Activated CD4-positive, alpha-beta T cell treated with anti-CD3 and anti-CD28 coated beads, Interleukin-2, amount 50 U/mL, for 48 hours (primary cell): ENCODE measurements at regions not wholly inside any gene's neighbourhood (a gene's known extent, or its start where the extent isn't known, plus 50 kb on each side); places are given as distances from the start of the nearest gene placed in this dataset.
"Not testable (repeated sequence)": the region's sequence is repeated elsewhere in the genome, so short reads cannot be mapped to it uniquely, and the experiment has no call there.

ENCODE experiments used
- DNase-seq, 2 experiments: peaks; one replicate each; pipeline ENCODE4 v3.0.0-alpha.2; 2020

DNA sequence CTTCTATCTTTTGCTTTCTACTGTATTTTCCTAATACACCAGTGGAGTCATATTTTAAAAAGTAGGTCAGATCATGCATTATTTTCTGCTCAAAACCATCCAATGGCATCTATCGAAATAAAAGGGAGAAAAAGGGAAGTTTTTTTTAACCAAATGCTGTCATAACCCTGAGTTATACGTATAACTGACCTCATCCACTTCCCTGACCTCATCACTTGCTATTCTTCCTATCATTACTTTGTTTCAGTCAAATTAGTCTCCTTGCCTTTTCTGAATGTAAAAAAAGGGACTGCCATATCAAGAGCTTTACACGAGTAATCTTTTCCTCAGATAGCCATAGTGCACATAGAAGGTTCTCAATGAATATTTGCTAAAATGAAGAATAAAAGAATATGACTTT is 1383.6 kb downstream of the ZPLD1 start:
- DNase-seq = no peak

DNA sequence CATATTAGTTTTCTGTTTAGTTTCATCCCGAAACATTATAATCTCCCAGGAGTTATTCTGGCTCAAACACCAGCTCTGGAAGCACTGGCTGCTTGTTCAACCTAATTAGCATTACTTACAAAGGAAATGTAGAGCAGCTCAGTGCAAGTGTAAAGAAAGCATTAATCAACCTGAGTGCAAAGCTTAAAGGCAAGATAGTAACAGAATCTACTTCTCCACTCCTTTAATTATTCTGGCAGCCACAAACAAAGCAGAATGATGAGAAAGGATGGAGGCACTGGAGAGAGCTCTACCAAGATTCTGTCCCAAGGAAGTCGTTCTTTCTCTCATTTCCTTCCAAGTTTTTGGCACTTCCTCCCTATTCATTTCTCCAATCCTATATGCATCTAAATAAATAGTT is 1384.0 kb downstream of the ZPLD1 start:
- no peak for DNase-seq

DNA sequence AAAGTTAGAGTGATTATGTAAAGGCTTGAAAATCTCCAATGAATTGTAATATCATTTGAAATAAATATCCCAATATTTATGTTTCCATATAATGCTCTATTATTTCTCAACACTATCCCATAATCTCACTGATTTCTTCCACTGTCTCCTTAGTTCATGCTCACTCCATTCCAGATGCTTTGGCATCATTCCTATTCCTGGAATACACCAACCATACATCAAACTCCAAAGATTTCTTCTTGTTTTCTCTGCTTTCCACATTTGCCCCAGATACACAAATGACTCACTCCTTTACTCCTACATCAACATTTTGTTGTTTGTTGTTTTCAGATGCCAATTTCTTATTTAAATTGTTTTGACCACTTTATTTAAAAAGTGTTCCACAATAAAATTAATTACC is 1390.8 kb downstream of the ZPLD1 start:
- no peak for DNase-seq

DNA sequence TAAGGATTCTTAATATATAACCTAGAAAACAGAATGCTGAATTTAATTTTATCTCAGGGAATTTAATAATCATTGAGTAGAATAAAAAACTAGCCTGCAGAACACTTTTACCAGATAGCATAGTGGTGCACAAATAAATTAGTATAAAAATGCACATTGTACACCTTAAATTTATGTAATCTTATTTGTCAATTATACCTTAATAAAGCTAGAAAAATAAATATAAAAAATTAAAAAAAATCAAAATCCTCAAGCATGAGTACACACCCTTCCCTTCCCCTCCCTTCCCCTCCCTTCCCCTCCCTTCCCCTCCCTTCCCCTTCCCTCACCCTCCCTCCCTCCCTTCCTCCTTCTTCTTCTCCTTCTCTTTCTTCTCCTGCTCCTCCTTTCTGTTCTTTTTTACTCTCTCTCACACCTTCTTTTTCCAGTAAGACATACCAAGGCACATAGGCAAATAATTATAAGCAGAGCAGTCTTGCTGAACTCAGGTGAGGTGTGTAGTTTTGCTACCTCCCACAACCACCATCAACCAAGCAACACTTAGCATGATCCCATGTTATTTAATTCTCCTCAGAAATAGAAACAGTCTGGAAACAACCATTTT is 1395.0 kb downstream of the ZPLD1 start:
- no peak for DNase-seq

DNA sequence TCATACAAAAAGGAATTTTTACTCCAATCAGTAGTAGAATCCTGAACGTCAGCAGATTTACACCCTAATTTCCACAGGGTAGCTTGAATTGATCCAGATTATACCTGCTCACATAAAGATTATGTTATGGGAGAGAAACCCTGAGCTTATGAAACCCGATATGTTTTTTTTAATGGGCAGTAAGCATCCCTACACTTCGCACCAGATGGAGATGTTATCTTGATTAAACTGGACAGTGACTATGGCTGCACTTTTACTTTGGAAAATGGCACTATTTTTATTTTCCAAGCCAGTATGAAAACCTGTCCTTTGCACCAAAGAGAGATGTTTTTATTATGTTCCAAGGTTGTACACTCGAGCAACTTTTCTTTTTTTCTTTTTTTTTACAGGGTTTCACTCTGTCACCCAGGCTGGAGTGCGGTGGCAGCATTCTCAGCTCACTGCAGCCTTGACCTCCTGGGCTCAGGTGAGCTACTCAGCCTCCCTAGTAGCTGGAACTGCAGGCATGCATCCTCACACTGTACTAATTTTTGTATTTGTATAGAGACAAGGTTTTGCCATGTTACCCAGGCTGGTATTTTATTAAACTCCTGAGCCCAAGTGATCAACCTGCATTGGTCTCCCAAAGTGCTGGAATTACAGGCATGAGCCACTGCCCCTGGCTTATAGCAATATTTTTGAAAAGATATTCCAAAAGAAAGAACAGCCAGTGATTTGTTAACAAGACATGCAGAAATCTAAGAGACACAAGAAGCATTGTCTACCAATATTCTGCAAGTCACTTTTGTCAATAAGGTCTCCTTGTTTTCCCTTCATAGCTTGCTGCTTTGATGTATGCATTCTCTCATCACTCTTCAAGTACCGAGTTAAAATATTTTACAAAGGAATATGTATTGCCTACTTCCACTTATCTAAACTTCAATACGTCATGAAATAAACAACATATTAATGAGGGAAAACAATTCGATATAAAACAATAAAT is 1412.6 kb downstream of the ZPLD1 start:
- no peak for DNase-seq

DNA sequence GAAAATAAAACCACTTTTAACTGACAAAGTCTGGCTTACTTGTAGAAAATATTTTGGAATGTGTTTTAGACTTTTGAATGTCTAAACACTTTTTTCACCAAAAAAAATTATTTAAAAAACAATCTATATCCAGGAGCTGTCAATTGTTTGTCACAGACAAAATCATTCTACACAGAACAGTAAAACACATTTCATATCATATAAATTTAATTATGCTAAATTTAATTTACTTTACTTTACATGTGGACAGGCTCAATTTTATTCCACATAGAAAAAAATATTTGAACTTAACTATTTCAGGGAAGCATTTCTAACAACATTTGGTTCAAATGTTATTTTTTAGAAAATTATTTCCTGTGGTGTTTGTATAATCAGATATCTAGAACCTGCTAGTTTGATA is 1417.0 kb downstream of the ZPLD1 start:
- no peak for DNase-seq

DNA sequence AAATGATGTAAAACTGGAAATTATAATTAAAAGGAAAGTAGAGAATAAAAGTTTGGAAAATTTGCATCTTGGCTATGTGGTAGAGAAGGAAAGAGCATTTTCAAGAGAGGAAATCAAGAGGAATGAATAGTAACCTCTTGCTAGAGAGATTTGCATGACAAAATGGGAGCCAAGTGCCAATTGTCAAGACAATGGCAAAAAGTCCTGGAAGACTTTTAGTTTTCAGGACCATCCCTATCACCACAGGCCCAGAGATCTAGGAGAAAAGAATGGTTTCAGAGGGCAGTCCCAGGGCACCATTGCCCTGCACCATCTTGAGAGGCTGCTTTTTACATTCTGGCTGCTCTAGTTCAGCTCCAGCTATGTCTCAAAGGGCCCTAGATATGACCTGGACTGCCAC is 1427.6 kb downstream of the ZPLD1 start:
- no peak for DNase-seq

DNA sequence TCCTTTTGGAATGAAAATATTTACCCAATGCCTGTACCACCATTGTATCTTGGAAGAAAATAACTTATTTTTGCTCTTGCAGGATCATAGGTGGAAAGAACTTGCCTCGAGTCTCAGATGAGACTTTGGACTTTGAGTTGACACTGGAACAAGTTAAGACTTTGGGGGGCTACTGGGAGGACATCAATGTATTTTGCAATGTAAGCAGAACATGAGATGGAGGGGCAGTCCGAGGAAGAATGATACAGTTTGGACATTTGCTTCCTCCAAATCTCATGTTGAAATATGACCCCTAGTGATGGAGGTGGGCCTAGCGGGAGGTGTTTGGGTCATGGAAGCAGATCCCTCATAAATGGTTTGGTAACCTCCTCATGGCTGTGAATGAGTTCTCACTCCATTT is 1428.6 kb downstream of the ZPLD1 start:
- DNase-seq = no peak

DNA sequence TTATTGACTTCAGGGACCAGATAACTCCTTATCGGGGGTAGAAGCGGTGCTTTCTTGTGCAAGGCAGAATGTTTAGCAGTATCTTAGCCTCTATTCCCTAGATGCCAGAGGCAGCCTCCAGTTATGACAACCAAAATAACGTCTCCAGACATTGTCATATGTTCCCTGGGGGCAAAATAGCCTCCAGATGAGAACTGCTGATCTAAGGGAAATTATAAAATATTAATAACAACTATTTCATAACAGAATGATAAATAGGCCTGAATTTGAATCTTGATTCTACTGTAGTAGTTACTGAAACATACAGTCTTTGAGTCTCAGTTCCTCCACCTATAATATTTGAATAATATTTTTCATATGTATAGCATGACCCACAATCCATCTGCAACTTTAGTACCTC is 1431.3 kb downstream of the ZPLD1 start:
- DNase-seq = no peak

DNA sequence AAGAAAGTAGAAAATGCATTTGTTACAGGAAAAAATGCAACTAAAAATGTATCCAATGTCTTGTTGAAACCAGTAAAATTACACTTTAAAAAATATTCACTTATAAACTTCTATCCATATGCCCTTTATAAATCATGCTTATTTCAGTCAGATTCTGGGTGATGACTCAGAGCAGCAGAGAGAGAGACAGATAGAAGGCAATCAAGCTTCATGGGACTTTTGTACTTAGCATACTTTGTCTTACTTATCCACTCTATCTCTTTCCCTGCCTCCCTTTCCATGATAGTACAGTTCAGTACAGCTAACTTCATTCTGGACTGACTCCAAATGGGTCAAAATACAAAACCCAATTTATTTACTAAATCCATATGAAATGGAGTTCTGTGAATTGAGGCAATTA is 1438.2 kb downstream of the ZPLD1 start:
- no peak for DNase-seq

DNA sequence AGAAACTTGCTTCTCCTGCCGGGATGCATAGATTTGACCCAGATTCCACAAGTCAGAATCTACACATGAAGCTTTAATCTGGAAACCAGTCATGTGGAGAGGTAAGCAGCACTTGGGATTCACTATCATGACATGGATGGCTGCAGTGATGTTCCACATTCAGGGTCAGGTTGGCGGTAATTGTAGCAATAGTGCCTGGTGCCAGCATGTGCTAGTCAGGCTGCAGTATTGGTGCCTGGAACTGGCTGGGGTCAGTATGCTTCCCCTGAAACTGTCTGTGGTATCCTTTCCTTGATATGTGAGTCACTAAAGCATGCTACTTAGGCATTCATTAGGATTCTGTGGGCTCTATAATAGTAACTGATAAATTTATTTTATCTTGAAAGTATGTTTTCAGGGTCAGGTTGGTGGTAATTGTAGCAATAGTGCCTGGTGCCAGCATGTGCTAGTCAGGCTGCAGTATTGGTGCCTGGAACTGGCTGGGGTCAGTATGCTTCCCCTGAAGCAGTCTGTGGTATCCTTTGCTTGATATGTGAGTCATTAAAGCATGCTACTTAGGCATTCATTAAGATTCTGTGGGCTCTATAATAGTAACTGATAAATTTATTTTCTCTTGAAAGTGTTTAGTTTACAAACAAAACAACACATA is 1439.2 kb downstream of the ZPLD1 start:
- DNase-seq = no peak

DNA sequence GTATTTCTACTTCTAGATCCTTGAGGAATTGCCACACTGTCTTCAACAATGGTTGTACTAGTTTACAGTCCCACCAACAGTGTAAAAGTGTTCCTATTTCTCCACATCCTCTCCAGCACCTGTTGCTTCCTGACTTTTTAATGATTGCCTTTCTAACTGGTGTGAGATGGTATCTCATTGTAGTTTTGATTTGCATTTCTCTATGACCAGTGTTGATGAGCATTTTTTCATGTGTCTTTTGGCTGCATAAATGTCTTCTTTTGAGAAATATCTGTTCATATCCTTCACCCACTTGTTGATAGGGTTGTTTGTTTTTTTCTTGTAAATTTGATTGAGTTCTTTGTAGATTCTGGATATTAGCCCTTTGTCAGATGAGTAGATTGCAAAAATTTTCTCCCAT is 1447.0 kb downstream of the ZPLD1 start:
- not testable (repeated sequence) for DNase-seq

DNA sequence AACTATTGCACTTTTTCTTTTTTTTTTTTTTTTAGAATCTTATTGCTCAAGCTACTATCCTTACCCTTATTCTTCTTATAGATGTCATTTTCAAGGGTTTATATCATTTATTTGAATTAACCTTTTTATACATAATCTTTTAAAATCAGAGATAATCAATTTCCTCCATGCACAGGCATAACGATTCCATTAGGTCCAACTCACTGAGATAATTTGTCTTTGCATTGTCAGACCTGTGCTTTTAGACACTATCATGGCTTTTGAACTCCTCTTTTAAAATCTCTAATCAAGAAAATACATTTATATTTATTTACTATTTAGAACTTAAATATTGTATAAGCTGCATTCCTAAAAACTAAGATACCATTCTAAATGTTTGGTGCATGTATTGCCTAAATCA is 1454.9 kb downstream of the ZPLD1 start:
- DNase-seq = no peak

DNA sequence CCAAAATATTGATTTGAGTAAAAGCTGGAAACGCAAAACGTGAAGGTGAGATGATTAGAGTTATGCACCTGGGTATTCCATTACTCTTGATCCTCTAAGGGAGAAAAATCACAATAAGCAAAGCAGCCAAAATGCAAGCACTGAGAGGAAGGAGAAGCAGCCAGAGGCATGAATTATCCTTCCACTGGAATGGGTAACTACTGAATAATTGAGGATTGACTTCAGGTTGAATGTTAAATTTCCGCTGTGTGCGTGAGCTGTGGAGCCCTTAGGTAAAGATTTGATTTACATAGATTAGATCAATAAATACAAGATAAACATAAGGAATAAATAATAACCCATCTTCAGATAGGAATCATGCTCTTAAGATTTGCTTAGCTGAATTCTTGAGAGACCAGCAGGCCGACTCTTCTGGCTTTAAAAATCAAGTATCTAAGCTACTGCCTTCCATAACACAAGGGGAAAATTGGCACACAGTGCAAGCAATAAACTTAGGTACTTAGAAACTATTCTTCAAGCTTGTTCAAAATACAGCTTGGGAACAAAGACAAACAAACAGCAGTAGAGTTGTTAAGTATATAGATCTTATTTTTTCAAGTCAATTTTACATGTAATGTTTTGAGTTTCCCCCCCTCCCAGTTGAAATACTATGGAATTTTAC is 1459.5 kb downstream of the ZPLD1 start:
- DNase-seq = no peak

DNA sequence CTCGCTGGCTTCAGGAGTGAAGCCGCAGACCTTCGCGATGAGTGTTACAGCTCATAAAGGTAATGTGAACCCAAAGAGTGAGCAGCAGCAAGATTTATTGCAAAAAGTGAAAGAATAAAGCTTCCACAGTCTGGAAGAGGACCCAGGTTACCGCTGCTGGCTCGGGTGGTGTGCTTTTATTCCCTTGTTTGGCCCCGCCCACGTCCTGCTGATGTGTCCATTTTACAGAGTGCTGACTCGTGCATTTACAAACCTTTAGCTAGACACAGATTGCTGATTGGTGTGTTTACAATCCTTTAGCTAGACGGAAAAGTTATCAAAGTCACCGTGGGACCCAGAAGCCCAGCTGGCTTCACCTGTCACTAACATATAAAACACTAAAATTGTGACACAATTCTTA is 1464.5 kb downstream of the ZPLD1 start:
- DNase-seq = no peak

DNA sequence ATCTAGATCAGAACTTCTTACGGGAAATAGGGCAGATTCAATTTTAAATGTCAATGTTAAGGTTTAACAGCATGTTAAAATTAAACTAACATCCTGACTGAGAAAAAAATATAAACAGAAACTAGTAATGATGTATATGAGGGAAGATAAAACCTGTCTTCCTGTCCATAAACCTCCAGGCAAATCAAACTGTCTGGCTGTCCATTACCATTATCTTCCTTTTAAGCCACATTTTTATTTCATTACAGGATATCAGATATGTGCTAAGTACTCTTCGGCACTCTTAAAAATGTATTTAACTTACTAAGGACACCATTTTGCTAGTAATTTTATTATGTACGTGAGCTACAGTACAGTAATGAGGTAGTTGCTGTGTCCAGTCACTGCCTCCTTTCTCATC is 1461.7 kb upstream of the ALCAM start:
- DNase-seq = no peak

DNA sequence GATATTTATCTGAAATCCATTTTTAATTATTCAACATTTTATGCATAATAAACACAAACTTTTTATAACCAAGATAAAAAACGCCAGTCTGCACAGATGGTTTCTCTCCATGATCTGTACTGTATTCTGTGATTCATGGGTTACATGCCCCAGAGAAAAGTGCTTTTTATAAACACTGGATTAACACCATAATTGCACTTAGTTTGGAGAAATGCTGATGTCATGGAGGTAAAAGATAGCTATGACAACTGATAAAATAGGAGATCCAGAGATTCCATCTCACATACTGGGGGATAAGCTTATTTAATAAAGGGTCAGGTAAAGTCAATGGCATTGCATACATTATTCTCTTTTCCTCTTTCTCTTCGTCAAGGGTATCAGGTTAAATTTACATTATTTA is 1460.4 kb upstream of the ALCAM start:
- no peak for DNase-seq

DNA sequence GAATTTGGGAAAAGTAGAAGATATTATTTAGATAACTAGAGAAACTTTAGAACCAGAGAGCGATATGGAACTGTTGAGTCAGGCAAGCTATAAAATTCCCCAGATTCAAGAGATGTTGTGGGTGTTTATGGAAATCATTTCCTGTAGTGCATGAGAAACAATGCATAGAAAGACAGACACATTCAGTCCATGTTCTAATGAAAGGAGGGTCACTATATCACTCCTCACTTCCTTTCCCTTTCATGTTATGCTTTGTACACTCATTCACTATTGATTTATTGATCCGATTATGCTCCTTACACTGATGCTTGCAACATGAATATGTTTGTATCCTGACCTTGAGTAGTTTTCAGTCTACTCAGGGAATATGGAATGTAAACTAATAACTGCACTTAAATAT is 1459.9 kb upstream of the ALCAM start:
- no peak for DNase-seq

DNA sequence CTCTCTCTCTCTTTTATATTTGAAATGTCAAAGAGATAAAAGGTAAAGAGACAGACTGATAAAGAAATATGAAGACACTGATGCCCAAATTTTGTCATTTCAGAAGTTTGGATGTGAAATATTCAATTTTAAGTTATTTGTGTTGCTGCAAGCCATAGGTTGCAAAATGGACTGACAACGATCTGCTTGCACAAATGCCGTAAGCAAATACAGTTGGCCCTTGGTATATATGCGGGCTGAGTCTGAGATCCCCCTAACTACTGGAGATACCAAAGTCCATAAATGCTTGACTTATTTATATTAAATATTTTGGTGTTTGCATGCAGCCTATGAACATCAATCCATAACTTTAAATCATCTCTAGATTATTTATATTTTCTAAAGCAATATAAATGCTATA is 1459.1 kb upstream of the ALCAM start:
- no peak for DNase-seq

DNA sequence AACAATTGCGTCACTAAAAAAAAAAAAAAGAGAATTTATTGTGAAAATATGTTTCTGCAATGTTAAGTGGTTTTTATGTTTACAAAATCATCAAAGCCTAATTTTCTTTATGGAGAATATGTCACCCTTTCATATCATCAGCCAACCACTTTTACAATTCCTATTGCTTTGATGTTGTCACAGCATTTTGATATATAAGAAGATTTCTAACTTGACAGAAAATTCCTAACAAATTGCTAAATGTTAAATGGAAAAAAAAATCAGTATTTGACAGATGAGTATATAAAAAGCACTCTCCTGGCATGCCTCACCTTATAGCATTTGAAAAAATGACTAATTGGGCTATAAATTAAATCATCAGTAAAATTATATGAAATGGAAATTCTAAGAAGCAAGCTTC is 1457.3 kb upstream of the ALCAM start:
- no peak for DNase-seq

DNA sequence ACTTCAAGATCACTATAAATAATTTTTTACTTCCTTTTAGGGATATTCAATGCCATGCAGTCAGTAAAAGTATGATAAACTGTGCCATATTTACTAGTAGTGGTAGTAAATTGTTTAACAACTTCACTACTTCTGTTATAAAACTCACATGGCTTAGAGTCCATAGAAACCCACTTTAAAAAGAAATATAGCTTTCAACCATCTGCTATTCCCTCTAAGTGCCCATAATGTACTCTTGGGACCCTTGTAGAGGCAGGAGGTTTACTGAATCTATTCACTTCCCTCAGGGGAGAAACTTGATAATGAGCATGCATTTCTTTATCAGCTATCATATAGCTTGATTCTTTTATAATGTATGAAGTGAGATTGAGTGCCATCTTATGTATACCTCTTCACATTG is 1448.4 kb upstream of the ALCAM start:
- DNase-seq = no peak

DNA sequence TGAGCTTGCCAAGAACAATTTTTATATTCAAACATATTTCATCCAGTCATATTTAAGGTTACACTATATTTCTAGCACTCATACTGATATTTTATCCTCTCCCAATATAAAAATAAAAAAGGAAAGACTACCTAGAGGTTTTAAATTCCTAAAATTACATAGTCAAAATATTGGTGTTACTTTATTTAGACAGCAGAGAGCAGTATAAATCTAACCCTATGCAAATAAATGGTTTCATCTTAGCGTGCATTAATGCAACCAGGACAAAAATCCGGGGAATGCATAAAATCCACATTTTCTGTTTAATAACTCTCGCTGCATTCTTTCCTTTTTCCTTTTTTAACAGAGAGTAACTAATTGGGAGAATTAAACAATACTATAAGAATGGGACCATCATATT is 1447.4 kb upstream of the ALCAM start:
- no peak for DNase-seq

DNA sequence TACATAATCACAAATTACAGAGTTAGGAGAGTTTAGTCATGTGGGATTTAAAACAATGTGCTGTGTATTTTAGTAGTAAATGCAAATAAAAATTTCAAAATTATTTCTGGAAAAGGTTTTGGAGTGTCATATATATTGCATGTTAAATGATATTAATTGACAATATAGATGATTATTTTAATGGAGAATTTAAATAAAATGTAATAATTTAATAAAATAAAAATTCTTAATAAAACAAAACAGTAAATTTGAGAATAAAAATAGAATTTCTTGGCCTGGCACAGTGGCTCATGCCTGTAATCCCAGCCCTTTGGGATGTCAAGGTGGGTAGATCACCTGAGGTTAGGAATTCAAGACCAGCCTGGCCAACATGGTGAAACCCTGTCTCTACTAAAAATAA is 1442.8 kb upstream of the ALCAM start:
- DNase-seq = no peak

DNA sequence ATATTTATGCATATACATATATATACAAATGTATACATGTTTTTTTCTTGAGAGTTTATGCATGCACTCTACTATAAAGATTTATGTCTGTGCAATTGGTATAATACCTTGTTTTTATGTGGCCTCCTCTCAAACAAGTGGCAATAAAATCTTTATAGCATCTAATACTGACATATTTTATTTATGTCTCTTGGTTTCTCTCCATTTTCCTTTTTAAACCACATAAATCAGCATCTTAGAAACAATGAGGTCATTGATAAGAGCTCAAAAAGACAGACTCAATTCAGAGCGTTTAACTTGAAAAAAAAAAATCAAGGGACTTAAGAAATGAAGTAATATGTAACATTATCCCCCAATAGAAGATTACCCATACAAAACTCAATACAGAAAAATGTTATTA is 1442.2 kb upstream of the ALCAM start:
- no peak for DNase-seq
